ENCODE measurements at regions not wholly inside any gene's neighbourhood (a gene's known extent, or its start where the extent isn't known, plus 50 kb on each side); places are given as distances from the start of the nearest gene placed in this dataset.

DNA sequence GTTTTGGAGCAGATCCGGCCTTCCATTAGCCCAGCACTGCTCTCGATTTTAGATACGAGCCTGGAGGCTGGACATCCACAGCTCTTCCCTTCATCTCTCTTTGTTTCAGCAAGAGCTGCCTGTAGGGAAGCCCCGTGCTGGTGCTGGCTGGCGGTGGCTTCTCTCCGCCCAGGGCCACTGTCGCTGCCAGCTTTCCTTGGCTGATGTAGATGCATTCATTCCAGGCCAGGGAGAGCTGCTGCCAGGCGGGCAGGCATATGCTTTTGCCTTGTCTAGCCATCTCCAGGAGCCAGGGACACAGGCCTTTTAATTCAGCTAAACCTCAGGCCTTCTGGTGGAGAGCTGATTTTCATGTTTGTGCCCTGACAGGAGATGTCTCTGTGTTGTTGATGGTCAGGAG, 409.3 kb upstream of the CLINT1 start:
- DNase-seq (ENCODE audit: low spot score) = no peak
- Histone ChIP-seq H3K4me1 (ENCODE audit: control insufficient read depth in 1 of 2, low read depth in 2 of 2) (no peaks in the 10 kb centered on the region), H3K27ac (no peak overlapping the region), H3K36me3 (no peaks in the 10 kb centered on the region), H3K9me3 (peaks cover 5% of the 10 kb centered on the region), H3K4me3 (no peak overlapping the region), H3K27me3 (replicated peaks; ENCODE audit: insufficient read depth) (no peaks in the 10 kb centered on the region)
- TF ChIP-seq, protein P1, sequence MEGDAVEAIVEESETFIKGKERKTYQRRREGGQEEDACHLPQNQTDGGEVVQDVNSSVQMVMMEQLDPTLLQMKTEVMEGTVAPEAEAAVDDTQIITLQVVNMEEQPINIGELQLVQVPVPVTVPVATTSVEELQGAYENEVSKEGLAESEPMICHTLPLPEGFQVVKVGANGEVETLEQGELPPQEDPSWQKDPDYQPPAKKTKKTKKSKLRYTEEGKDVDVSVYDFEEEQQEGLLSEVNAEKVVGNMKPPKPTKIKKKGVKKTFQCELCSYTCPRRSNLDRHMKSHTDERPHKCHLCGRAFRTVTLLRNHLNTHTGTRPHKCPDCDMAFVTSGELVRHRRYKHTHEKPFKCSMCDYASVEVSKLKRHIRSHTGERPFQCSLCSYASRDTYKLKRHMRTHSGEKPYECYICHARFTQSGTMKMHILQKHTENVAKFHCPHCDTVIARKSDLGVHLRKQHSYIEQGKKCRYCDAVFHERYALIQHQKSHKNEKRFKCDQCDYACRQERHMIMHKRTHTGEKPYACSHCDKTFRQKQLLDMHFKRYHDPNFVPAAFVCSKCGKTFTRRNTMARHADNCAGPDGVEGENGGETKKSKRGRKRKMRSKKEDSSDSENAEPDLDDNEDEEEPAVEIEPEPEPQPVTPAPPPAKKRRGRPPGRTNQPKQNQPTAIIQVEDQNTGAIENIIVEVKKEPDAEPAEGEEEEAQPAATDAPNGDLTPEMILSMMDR (IDR thresholded peaks at IDR 0.05) = no peak
- ATAC-seq (ENCODE audit: insufficient number of reproducible peaks, low FRiP score, low read depth) = no peak

- Histone ChIP-seq H3K27ac (no peak overlapping the region), H3K9me3 (peaks cover 5% of the 10 kb centered on the region), H3K27me3 (replicated peaks; ENCODE audit: insufficient read depth) (no peaks in the 10 kb centered on the region), H3K4me1 (ENCODE audit: control insufficient read depth in 1 of 2, low read depth in 2 of 2) (no peaks in the 10 kb centered on the region), H3K4me3 (no peak overlapping the region), H3K36me3 (no peaks in the 10 kb centered on the region)
- ATAC-seq (ENCODE audit: insufficient number of reproducible peaks, low FRiP score, low read depth) (no peak), DNase-seq (ENCODE audit: low spot score) (no peak)
- TF ChIP-seq, protein P1 (IDR thresholded peaks at IDR 0.05) = no peak
These were observed 408.3 kb upstream of the CLINT1 start for GRCh38 chr5:158267228-158267627.

DNA sequence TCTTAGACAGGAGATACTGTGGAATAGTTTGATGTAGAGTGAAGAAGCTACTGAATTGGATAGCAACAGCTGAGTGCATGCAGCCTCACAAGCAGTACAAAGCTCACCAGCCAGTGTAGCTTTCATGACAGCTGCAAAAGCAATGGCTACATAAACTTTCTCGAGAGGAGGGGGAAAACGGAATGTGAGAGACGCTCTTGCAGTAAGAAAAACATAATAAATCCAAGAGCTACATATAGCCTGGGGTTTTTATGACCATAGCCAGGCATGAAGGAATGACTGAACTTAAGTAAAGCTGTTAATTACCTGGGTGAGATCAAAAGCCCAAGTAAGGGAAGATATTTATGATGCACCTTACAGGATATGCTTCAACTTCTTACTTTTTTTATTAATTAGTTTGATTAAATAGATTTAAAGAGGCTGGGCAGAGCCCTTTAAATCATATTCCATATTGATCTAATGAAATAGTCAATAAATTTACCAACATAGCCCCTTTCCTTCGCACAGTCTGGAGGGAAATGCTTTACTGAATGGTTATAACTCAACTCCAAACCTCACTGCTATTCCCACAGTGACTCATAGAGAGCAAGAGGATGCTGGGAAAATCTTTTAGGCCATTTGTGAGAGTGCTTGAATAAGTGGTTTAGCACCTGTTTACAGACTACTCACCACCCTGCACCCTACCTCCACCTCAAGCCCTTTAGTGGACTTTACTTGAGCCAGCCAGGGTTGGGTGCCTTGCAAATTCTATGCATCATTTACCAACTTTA, 407.2 kb upstream of the CLINT1 start:
- no peaks in the 10 kb centered on the region for H3K27me3 ChIP-seq (replicated peaks; ENCODE audit: insufficient read depth)
- H3K4me3 ChIP-seq = no peak overlapping the region
- H3K27ac ChIP-seq = no peak overlapping the region
- no peak for ATAC-seq (ENCODE audit: insufficient number of reproducible peaks, low FRiP score, low read depth)
- no peaks in the 10 kb centered on the region for H3K4me1 ChIP-seq (ENCODE audit: control insufficient read depth in 1 of 2, low read depth in 2 of 2)
- H3K9me3 ChIP-seq = peaks cover 5% of the 10 kb centered on the region
- no peaks in the 10 kb centered on the region for H3K36me3 ChIP-seq
- TF ChIP-seq, protein P1 (IDR thresholded peaks at IDR 0.05) = no peak
- no peak for DNase-seq (ENCODE audit: low spot score)

DNA sequence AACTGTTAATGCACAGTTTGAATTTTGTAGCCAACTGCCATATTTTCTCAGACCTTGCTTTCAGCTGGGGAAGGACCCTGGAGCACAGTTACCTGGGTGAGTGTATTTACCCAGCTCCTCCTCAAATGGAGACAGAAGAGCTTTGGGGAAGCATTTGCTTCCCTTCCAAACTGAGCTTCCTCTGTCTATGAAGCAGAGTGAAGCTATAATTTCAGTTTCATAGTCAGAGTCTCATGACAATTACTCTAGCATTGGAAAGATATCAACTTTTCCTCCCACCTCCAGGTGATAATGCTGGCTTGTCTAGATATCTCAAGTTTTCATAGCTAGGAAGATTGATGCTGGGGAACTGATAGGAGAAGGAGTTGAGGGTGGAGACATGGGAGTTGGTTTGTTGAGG, 406.4 kb upstream of the CLINT1 start:
- Histone ChIP-seq H3K4me3 (no peak overlapping the region), H3K4me1 (ENCODE audit: control insufficient read depth in 1 of 2, low read depth in 2 of 2) (no peaks in the 10 kb centered on the region), H3K27me3 (replicated peaks; ENCODE audit: insufficient read depth) (no peaks in the 10 kb centered on the region), H3K27ac (no peak overlapping the region), H3K9me3 (peaks cover 5% of the 10 kb centered on the region), H3K36me3 (no peaks in the 10 kb centered on the region)
- TF ChIP-seq, protein P1 (IDR thresholded peaks at IDR 0.05) = no peak
- ATAC-seq (ENCODE audit: insufficient number of reproducible peaks, low FRiP score, low read depth) (no peak), DNase-seq (ENCODE audit: low spot score) (no peak)

GRCh38 chr5:158264264-158264663, 405.3 kb upstream of the CLINT1 start:
- no peak overlapping the region for H3K27ac ChIP-seq
- H3K4me3 ChIP-seq = no peak overlapping the region
- H3K27me3 ChIP-seq (replicated peaks; ENCODE audit: insufficient read depth) = no peaks in the 10 kb centered on the region
- TF ChIP-seq, protein P1 (IDR thresholded peaks at IDR 0.05) = no peak
- ATAC-seq (ENCODE audit: insufficient number of reproducible peaks, low FRiP score, low read depth) (no peak), DNase-seq (ENCODE audit: low spot score) (no peak)
- peaks cover 5% of the 10 kb centered on the region for H3K9me3 ChIP-seq
- no peaks in the 10 kb centered on the region for H3K4me1 ChIP-seq (ENCODE audit: control insufficient read depth in 1 of 2, low read depth in 2 of 2)
- H3K36me3 ChIP-seq = no peaks in the 10 kb centered on the region
